ENCODE measurements at regions not wholly inside any gene's neighbourhood (a gene's known extent, or its start where the extent isn't known, plus 50 kb on each side); places are given as distances from the start of the nearest gene placed in this dataset.
A peak's percentile ranks its signal among the peaks of the same experiment; 100 is the strongest.

DNA sequence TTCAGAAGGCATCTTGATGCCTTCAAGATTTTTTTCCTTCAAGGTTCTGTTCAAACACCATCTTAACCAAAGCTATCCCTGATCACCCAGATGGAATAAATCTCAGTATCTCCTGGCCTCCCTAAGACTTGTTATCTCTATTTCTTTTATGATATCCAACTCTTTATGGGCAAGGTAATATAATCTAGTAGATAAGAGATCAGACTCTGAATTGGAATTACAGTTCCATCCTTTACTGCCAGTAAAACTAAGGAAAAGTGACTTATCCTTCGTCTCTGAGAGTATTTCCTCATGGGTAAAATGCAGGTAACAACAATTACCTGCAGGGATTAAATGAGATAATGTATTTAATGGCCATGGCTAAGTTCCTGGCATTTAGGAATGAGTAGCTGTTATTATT is 445.0 kb upstream of the DAB1 start:
- DNase-seq: no peak

DNA sequence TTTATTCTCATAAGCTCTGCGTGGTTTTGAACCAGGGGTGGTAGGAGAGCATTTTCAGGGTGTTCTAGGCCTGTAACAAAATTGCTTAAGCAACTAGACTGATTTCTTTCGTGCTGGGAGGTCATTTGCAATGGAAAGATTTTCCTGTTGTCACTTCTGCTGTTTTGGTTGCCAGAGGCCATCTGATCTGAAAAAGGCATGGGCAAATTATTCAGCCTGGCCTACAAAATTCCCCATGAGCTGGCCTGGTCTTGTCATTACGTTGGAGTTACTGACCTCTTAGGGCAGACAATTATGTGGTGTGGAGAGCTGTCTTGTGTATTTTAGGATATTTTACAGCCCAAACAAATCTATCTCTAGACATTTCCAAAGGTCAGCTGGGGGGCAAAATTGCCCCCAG is 444.4 kb upstream of the DAB1 start:
- DNase-seq: no peak

DNA sequence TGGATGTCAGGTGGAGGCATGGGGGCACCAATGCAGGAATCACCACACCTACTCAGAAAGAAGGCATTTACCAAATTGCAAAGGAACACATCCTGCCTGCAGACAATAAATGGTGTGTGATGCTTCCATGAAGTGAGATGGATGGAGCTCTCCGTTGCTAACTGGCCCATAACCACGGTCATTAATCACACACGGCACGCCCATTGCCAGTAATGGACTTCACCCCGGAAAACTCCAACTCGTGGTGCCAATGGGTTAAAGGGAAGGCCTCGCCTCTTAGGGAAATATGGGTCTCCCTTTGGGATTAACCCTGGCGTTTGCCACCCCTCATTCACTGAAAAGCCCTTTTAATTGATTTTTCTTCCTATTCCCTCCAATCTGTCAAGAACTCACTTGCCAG is 443.1 kb upstream of the DAB1 start:
- DNase-seq: no peak

DNA sequence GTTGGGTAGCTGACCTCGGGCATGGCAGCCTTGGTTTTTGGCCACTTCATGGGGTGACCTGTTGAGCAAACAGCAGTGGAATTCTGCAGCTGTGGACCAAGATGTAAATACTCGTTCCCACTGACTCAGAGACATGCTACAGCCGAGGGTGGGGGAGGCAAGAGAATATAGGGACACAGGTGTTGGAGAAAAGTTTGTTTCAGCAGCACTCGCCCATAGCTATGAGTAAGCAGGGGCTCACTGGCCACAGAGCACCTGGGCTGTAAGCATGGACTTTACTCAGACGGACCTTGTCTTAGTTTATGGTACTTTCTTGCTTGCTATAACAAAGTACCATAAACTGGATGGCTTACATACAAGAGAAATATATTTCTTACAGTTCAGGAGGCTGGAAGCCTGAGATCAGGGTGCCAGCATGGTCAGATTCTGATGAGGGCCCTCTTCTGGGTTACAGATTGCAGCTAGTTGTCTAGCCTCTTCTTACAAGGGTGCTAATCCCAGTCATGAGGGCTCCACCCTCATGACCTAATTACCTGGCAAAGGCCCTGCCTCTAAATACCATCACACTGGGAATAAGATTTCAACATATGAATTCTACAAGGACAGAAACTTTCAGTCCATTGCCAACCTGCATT is 437.2 kb upstream of the DAB1 start:
- no peak for DNase-seq

DNA sequence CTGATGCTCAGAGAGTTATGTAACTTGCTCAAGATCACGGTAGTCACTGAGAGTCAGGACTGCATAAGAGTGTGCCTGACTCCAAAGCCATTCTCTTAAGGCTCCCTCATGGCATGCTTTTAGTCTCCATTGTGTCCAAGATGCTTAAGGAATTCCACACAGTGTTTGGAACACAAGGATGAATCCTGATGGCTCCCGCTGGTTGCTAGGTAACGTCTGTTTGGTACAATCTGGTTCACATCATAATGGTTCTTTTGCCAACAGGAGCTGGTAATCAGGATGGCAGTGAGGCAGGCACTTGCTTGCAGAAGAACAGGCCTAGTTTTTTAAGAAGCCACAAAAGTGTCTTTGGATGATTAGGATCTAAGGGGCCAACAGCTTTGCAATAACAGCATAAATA is 436.5 kb upstream of the DAB1 start:
- DNase-seq: no peak

DNA sequence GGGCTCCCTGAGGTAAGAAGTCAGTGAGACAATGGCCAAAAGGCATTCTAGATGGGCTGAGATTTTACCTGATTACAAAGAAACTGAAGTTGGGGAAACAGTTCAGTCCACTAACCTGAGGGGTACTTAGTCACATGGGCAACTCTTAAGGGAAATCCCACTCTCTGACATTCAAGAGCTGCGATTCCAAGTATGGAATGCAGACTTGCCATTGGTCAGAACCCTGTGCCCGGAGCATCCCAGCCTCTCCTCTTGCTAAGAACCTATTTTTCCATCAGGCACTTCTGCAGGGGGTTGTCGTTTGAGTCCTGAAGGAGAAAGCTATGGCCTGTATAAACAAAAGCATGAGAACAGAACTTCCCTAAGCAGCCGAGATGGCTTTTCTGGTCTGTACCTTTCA is 434.9 kb upstream of the DAB1 start:
- DNase-seq: no peak

DNA sequence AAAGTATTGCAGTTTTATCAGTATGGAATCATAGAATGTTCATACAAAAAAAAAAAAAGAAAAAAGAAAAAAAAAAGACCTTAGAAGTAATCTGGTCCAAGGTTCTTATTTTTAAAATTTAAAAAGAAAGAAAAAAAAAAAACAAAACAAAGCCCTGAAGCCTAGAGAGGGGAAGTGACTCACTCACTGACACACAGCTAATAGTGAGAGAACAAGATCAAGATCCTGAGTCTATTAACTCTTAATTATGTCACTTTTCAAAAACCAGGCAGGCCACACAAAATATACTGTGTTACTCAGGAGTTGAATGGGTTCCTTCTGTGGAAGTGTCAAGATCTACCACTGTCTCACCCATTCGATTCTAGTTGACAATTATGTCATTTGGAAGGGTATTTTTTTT is 433.9 kb upstream of the DAB1 start:
- no peak for DNase-seq

DNA sequence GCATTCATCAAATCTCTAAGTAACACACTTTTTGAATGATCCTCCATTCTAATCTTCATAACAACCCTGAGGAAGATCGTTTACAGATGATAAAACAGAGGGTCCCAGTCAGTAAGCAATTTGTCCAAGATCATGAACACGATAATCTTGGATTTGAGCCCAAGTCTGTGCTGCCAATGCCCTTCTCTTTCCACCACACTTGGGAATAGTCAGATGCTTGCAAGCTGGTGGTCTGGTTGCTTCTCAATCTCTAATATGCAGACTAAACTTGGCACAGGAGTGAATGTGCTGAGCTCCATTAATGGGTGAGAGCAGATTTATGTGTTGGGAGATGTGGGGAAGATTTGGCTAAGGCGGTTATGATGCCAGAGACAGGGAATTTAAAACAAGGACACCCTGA is 430.6 kb upstream of the DAB1 start:
- DNase-seq: peak; percentile 63 to 69

DNA sequence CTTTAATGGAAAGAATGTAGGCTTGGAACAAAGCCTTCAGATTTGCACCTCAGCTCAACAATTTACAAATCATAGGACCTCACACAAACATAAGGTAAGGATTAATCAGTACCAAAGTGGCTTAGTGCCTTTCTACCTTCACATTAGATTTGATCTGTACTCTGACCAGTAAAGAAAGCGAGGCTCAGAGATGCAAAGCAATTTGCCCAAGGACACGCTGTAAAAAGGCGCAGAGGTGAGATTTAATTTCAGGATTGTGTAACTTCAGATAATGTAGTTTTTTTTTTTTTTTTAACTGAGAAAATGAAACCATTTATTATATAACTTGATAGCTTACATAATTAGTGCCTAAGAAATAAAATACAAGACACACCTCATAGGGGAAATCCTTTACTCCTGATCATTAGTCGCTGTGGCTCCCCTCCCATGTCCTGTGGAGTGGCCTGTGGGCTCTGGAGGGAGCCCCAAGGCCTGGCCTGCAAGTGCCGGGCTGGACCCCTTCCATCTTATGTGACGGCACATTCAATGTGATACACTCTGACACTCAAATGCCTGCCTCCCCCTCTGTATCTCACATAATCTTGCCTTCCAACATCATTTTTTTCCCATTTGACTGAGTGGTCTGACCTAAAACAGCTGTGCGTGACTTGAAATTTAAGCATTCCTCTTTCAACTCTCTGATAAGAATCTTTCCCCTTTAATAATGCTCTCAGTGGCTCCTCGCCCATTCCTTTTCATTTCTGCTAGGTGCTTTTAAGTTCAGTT is 426.5 kb upstream of the DAB1 start:
- peak in 1 of 2 donors; percentile 7 for DNase-seq

DNA sequence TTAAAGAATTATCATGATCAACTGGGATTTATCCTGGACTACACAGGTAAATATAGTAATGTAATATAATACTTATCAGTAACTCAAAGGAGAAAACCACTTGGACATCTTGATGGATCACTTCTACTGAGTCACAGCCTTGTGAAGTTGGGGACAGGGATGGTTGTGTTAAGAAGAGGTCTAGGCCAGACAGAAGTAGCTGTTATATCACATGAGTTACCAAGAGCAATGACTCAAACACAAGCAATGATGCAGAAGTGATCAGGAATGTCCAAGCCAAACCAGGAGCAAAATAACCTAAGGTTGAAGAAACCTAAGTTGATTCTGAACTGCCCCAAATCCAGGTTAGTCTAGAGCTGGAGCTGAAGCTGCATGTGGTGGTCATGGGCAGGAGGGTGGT is 424.5 kb upstream of the DAB1 start:
- DNase-seq: no peak

DNA sequence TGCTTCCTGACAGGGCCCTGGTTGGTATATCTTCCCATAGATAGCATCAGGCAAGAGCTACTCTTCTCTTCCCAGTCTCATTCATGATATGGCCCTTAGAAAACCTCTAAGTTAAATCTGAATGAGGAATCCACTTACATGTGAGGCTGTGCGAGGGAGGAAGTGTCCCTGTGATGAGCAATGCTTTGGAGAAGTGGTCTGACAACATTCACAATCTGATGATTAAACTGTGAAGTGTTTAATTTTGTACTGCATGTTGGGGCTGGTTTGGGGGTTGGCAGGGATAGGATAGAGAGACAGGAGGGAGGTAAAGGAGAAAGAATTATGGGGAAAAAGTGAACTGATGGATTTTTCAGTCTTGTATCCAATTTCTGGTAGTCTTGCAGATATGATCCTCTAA is 421.2 kb upstream of the DAB1 start:
- no peak for DNase-seq

DNA sequence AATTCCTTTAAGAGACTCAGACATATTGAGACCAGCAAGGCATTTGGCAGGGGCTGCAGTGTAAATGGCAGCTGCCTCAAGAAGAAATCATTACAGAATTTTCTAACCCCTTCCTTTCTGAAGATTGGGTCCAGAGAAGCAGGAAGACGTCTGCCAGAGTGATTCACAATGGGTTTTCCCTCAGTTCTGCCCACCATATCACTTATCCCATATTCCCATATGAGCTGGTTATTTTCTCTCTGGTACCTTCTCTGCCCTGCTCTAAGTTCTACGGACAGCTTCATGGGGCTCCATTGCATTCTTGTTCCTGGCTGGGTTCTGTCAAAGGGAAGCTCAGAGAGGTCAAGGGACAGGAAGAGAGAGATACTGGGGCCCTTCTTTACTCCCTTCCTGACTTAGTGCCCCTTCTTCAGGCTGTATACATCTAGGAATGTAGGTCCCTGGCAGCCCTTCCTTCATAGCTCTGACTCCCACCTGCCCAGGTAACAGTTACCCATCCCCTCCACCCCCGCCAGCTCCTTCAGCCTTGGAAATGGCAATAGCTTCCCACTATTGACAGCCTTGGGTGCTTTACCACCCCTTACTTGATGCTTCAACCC is 420.6 kb upstream of the DAB1 start:
- DNase-seq: no peak

DNA sequence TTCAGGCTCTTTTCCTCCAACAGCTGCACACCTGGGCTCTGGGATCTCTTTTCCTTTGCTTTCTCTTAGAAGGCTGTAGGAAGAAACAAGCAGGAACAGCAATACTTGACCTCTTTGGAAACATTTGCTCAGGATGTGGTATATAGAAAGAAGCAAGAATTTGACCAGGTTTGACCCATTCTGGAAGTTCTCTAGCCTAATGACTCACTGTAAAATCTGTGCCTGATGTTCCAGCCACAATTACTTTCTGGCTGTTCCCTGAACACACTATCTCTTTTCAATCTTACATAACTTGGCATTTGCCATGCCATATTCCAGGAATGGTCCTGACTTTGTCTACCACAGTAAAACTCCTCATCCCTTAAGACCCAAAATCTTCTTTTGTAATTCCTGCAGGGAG is 419.9 kb upstream of the DAB1 start:
- no peak for DNase-seq

DNA sequence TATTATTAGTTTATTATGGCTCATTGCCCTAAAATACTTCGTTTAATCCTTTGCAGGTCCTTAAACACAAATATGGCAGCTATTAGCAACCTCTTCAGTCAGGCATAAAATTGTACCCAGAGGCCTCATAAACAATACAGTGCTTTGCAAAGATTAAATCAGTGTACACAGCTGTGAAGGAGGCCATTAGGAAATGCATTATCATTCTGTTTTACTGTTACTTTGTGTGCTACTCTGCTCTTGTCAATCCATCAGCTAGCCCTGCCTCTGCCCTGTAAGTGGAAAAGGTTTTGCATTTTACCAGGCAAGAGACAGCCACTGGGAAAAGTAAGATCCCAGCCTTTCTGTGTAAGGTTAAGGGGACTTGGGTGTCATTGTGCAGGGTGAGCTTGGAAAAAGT is 415.7 kb upstream of the DAB1 start:
- DNase-seq: no peak

DNA sequence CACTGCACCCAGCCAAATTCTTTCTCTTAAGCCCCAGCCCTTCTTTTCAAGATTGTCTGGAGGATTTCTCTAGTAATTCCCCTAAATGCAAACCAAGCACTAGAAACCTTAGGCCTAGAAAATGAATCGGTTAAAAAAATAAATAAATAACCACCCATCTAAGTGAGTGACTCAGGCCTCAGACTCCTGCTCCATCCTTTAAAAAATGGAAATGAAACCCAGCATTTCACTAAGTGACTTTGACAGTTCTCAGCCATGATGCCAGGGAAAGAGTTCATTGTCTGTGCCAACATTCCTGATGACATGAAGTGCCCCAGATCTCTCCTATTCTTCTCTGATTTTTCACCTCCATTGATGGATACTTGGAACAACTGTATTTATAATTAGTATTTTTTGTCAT is 415.2 kb upstream of the DAB1 start:
- DNase-seq: no peak

DNA sequence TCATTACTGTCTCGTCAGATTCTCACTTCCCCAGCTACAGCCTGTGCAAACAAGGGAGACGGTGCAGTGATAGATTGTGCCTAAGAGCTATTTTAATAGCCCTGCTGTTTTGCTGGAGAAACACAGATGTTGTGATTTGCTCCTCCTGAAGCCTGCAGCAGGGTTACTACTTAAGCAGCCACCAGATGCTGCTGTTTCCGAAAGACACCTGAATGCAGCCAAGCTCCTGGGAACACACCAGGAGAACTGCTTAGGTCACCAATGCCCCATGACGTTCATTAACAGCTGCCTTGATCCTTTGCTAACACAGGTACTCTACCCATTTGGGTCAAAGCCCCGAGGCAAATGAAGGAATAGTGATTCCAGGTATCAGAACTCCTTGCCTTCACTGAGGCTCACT is 411.8 kb upstream of the DAB1 start:
- DNase-seq: no peak

DNA sequence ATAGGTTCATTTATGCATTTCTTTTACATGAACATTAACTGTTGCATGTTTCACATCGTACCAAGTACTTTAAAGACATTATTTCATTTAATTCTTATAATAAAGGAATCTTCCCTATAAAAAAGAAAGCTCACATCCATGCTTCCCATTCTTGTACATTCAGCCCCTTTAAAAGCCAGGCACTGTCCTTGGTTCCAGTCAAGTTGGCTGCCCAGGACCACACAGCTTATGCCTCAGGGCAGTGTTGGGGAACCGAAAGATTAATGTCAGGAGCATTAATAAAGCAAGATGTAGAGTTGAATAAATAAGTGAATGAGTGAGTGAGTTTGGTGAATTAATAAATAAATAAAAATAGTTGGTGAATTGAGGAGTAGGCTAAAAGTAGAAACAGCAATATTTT is 409.4 kb upstream of the DAB1 start:
- no peak for DNase-seq

DNA sequence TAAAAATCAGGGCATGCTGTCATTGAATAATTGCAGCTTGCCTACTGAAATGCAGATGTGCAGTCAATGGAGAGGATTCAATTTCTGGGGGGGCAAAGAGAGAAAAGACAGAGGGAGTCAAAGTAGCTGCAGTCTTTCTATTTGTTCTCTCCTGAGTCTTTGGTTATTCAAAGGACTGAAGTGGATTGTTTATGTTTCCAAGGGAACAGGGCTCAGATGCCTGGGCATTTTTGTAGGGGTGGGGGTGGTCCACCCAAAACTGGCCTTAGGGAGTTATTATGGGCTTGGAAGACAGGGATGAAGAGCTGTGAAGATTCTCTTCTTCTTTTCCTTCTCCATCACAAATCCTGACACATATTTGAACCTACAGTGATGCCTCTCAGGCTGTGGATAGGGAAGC is 408.8 kb upstream of the DAB1 start:
- no peak for DNase-seq

DNA sequence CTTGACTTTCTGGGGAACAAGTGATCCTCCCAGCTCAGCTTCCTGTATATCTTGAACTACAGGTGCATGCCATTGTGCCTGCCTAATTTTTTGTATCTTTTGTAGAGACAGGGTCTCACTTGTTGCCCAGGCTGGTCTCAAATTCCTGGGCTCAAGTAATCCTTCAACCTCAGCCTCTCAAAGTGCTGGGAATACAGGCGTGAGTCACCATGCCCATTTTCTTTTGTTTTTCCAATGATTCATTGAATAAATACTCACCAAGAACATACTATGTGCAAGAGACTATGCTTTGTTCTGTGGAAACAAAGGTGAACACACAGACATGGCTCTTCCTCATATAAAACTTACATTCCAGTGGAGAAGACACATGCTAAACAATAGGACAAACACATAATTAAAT is 407.8 kb upstream of the DAB1 start:
- no peak for DNase-seq

DNA sequence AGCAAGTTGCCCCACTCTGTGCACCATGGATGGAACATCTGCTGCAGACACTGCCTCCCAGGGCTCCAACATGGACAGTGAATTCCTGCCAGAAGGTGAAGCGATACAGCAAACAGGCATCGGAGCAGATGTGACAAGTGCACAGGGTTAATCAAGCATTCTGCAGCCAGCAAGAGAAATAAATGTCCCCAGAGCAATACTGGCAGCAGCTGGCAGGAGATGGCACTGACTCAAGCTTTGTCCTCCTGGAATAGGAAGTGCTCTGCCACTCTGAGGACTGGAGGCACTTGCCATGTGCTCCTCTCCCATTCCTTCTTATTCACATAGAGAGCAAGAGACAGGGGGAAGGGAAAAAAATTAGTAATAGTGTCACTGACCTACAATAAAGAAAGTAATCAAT is 402.7 kb upstream of the DAB1 start:
- DNase-seq: no peak

DNA sequence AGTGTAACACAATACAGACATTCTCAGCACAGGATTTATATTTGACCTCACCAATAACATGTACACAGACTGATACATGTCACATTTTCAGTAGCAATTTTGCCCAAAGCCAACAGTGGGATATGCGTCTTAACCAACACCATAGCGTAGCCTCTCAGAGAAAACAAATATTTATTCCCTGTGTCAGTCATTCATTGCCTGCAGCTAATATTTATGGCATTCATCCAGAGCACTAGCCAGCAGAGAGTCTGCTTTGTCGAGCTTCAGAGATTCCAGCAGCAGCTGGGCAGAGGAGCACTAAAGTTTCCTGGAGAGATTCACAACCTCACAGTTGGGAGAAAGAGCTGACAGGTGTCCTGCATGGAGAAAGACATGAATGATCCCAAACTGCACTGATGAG is 400.7 kb upstream of the DAB1 start:
- DNase-seq: peak in 1 of 2 donors; percentile 9

DNA sequence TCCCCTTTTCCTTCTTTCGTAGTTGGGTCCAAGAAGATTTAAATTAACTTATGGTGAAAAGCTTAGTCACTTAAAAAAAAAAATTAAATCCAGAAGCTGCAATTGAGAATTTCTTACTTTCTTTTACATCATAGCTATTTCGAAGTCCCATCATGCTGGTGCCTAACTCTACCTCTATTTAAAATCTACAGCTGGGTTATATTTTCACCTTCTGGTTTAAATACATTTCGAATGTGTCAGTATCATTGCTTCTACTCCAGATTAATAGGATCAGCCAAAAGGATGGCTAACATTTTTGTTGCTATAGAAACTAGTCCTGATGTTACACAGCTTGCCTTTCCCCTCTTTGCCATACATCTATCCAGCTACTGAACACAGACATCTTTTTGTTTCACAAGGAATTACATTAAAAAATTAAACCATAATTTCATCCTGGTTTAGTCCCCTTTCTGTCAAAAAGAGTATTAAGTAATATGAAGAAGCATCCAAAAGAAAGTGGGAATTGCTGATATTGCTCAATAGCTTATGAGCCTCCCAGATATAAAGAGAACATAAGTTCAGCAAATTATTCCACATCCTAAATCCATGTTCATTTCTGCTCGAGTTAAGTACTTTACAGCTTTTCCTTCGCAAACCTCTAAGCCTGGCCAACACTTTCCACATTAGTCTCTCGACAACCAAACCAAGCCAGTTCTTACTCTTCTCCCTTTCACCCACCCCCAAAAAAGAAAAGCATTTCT is 396.7 kb upstream of the DAB1 start:
- no peak for DNase-seq

DNA sequence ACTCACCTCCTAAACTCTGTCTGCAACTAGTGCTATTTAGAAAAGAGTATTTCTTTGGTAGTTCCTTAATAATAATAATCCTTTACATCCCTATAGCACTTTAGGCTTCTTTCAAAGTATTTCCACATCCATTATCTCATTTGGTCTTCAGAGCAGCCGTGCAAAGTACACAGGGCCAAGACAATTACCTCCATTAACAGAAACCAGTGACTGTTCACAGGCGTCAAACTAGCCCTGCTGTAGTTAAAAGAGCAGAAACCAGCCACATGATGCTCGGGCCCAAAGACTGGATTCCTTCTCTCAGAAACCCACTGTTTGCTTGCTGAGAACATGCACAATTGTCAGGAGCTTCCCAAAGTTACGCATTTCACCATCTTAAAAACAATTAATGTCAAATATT is 396.0 kb upstream of the DAB1 start:
- no peak for DNase-seq
